Effector memory CD8-positive, alpha-beta T cell (primary cell): ENCODE measurements at regions not wholly inside any gene's neighbourhood (a gene's known extent, or its start where the extent isn't known, plus 50 kb on each side); places are given as distances from the start of the nearest gene placed in this dataset.

Source experiments
- ATAC-seq: fragments of 150-1000 bp; cut with Tn5 transposase; replicated peaks from 2 replicates; pipeline ENCODE4 v1.10.0; 2021; ENCODE audit warnings: mild to moderate bottlenecking, moderate library complexity
- DNase-seq, 3 experiments: peaks; one replicate each; pipeline ENCODE4 v3.0.0; 2021
- H3K27ac Mint-ChIP-seq, 2 donors: one replicate each; pipeline ENCODE4 v1.8.0; 2022; ENCODE audit warnings: mild to moderate bottlenecking in 2 of 2, mixed read lengths in 2 of 2, moderate library complexity in 2 of 2
- H3K27me3 Mint-ChIP-seq, 2 donors: one replicate each; pipeline ENCODE4 v1.8.0; 2022; ENCODE audit warnings: mixed read lengths in 2 of 2
- H3K36me3 Mint-ChIP-seq: one replicate; pipeline ENCODE4 v1.8.0; 2022; ENCODE audit warnings: mild to moderate bottlenecking, moderate library complexity, mixed read lengths; ENCODE audit not compliant: insufficient read depth
- H3K4me1 Mint-ChIP-seq, 2 donors: one replicate each; pipeline ENCODE4 v1.8.0; 2022; ENCODE audit warnings: low read depth in 2 of 2, mixed read lengths in 2 of 2
- H3K4me3 Mint-ChIP-seq, 2 donors: one replicate each; pipeline ENCODE4 v1.8.0; 2022; ENCODE audit warnings: mild to moderate bottlenecking in 2 of 2, mixed read lengths in 2 of 2, moderate library complexity in 2 of 2
- H3K9me3 Mint-ChIP-seq, 2 donors: one replicate each; pipeline ENCODE4 v1.8.0; 2022; ENCODE audit warnings: mixed read lengths in 2 of 2

DNA sequence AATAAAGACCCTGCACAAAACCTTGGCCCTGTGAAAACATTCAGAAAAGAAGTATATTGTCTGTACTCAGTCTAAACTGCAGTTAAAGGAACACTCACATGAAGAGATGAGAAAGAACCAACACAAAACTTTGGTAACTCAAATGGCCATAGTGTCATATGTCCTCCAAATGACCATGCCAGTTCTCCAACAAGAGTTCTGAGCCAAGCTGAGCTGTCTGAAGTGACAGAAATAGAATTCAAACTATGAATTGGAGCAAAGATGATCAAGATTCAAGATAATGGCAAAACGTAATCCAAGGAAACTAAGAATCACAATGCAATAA is 739.3 kb upstream of the NDST4 start:
- H3K36me3 Mint-ChIP-seq, result no peaks in the 10 kb centered on the region
- H3K4me3 Mint-ChIP-seq, result no peak overlapping the region
- ATAC-seq (no peak), DNase-seq (no peak)
- no peaks in the 10 kb centered on the region for H3K9me3 Mint-ChIP-seq
- H3K4me1 Mint-ChIP-seq, result peaks cover 0 to 3% of the 10 kb centered on the region in 2 donors
- no peaks in the 10 kb centered on the region for H3K27me3 Mint-ChIP-seq
- H3K27ac Mint-ChIP-seq, result no peak overlapping the region

DNA sequence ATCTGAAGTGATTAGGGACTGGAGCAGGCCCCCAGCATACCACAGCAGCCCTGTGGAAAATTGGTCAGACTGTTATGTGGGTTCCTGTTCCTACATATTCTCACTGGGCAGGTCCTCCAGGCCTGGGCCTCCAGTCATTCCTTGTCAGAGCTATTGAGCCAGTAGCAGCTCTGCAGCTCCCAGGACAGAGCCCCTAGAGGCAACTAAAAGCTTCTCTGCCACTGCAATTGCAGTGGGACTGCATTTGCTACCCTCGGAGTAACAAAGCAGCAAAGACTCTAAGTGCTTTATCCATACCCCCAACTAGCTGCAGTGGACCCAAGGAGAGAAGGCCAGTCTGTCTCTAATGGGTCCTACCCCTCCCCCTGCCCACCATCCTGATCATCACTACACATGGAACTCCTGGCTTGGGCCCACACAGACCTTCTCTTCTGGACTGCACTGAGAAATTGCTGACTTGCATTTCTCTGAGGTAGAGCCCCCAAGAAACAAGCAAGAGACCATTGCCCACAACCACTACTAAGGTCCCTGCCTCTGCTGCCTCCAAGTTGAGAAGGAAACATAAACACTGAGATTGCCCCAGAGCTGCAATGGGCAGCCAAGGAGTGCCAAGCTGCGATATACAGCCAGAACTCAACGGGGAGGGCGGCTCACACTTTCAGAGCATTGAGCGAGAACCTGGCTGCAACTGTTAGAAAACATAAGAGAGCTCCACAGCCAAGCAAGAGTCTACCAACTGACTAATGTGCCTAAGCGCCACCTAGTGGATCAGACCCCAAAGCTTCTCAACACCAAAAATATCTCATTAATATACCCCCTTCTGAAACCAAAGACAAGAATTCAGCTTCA is 738.7 kb upstream of the NDST4 start:
- Mint-ChIP-seq H3K4me1 (peaks cover 0 to 3% of the 10 kb centered on the region in 2 donors), H3K36me3 (no peaks in the 10 kb centered on the region), H3K27ac (no peak overlapping the region), H3K4me3 (no peak overlapping the region), H3K27me3 (no peaks in the 10 kb centered on the region), H3K9me3 (no peaks in the 10 kb centered on the region)
- ATAC-seq (peak; percentile 58), DNase-seq (peak in 2 of 3 experiments; percentile 5 to 8)

DNA sequence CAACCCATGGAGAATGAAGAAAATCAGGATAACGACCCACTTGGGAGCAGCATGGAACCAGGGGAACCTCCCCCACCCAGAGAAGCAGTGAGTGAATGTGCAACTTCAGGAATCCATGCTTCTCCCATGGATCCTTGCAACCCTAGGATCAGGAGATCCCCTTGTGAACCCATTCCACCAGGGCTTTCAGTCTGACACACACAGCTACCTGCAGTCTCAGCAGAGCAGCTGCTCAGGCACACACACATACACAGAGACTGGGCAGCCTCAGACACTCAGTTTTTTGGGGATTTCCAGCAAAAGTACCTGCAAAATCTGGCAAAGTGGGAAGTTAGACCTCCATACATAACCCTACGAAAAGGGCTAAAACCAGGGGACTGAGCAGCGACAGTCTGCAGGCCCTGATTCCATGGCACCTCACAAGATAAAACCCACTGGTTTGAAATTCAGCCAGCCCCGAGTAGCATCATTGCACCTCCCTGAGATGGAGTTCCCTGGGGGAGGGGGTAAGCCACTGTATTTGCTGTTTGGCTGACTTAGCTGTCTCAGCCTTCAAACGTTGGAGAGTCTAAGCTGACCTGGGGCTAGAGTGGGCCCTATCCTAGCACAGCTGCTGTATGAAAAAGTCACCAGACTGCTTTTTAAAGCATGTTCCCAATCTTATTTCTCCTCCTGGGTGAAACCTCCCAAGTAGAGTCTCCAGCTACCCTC is 737.5 kb upstream of the NDST4 start:
- Mint-ChIP-seq H3K36me3 (no peaks in the 10 kb centered on the region), H3K4me3 (no peak overlapping the region), H3K27me3 (no peaks in the 10 kb centered on the region), H3K27ac (no peak overlapping the region), H3K4me1 (peaks cover 0 to 3% of the 10 kb centered on the region in 2 donors), H3K9me3 (no peaks in the 10 kb centered on the region)
- ATAC-seq, result no peak
- no peak for DNase-seq

DNA sequence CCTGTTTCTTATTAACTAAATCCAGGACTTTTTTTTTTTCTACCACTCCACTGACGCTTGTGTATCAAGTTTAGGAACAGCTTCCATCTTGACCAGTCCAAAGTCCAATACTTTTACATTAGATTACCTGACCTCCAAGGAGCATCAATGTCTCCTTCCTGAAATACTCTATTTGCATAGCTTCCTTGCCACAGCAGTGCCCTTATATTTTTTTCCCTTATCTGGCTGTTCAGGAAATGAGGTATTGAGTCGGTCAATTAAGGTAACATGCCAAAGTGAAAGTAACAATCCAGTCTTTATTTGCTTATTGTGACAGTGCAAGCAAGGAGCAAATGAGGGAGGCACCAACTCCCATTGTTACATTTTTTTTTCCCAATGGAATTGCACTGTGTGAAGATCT is 730.8 kb upstream of the NDST4 start:
- no peak overlapping the region for H3K27ac Mint-ChIP-seq
- DNase-seq (no peak), ATAC-seq (no peak)
- H3K27me3 Mint-ChIP-seq, result no peaks in the 10 kb centered on the region
- H3K4me1 Mint-ChIP-seq, result no peaks in the 10 kb centered on the region
- no peaks in the 10 kb centered on the region for H3K36me3 Mint-ChIP-seq
- H3K9me3 Mint-ChIP-seq, result peaks cover 0 to 5% of the 10 kb centered on the region in 2 donors
- no peak overlapping the region for H3K4me3 Mint-ChIP-seq

DNA sequence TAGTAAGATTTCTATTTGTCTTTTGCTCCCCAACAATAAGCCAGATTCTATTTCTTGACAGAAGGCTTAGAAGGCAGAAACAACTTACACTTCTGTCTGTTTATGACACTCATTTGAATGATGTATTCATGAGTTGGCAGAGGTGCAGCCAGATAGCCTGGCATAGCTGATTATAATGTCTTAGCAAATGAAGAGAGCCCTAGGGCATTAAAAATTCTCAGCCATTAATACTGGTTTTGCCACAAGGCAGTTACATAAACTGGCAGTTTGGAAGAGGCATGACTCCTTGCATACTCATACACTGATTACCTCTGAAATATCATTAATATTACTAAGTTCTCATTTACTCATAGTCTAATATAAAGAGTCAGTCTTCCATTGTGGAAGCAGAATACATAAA is 728.5 kb upstream of the NDST4 start:
- no peaks in the 10 kb centered on the region for H3K27me3 Mint-ChIP-seq
- no peak overlapping the region for H3K4me3 Mint-ChIP-seq

DNA sequence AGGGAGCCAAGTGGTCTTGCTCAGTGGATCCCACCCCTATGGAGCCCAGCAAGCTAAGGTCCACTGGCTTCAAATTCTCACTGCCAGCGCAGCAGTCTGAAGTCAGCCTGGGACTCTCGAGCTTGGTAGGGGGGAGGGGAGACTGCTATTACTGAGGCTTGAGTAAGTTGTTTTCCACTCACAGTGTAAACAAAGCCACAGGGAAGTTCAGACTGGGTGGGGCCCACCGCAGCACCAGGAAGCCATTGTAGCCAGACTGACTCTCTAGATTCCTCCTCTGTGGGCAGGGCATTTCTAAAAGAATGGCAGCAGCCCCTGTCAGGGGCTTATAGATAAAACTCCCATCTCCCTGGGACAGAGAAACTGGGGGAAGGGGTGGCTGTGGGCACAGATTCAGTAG is 721.0 kb upstream of the NDST4 start:
- Mint-ChIP-seq H3K4me3 (no peak overlapping the region), H3K9me3 (peaks cover 7 to 8% of the 10 kb centered on the region in 2 donors), H3K27me3 (no peaks in the 10 kb centered on the region), H3K4me1 (no peaks in the 10 kb centered on the region), H3K27ac (no peak overlapping the region), H3K36me3 (no peaks in the 10 kb centered on the region)
- ATAC-seq (no peak), DNase-seq (no peak)

More for the DNA sequence above, 728.5 kb upstream of the NDST4 start:
- Mint-ChIP-seq H3K4me1 (no peaks in the 10 kb centered on the region), H3K27ac (no peak overlapping the region), H3K36me3 (no peaks in the 10 kb centered on the region), H3K9me3 (peaks cover 0 to 8% of the 10 kb centered on the region in 2 donors)
- no peak for ATAC-seq
- no peak for DNase-seq

DNA sequence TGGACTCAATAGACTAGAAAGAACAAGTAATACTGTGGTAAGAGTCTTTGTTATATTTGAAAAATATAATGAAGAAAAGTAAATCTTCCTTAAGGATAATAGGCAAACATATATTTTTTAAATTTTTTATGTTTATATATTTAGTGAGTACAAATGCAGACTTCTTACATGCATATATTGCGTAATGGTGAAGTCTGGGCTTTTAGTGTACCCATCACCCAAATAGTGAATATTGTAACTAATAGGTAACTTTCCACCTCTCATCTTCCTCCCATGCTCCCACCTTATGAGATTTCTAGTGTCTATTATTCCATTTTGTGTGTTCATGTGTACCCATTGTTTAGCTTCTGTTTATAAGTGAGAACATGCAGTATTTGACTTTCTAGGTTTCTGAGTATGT is 711.2 kb upstream of the NDST4 start:
- peaks cover 4 to 7% of the 10 kb centered on the region in 2 donors for H3K9me3 Mint-ChIP-seq
- ATAC-seq (no peak), DNase-seq (no peak)
- H3K4me3 Mint-ChIP-seq, result no peak overlapping the region
- H3K27ac Mint-ChIP-seq, result no peak overlapping the region
- no peaks in the 10 kb centered on the region for H3K36me3 Mint-ChIP-seq
- no peaks in the 10 kb centered on the region for H3K27me3 Mint-ChIP-seq
- H3K4me1 Mint-ChIP-seq, result no peaks in the 10 kb centered on the region

DNA sequence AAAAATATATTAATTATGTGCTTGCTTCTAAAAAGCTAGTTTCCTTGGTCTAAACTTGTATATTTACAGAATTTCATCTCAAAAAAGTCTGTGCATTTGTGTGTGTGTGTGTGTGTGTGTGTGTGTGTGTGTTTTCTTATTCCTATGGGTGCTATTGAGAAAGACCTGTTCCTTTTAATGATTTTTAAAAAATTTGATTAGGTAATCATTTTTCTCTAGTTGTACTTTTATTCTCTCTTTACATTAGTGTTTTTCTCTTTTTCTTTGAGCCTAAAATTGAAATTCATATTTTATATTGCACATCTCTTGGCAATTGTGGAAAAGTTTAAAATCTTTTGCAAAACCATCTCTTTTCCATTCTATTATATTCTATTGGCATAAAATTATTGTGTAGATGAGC is 690.4 kb upstream of the NDST4 start:
- DNase-seq, result no peak
- Mint-ChIP-seq H3K4me1 (no peaks in the 10 kb centered on the region), H3K9me3 (peaks cover 2 to 11% of the 10 kb centered on the region in 2 donors), H3K27me3 (no peaks in the 10 kb centered on the region), H3K36me3 (no peaks in the 10 kb centered on the region), H3K27ac (no peak overlapping the region), H3K4me3 (no peak overlapping the region)
- no peak for ATAC-seq

DNA sequence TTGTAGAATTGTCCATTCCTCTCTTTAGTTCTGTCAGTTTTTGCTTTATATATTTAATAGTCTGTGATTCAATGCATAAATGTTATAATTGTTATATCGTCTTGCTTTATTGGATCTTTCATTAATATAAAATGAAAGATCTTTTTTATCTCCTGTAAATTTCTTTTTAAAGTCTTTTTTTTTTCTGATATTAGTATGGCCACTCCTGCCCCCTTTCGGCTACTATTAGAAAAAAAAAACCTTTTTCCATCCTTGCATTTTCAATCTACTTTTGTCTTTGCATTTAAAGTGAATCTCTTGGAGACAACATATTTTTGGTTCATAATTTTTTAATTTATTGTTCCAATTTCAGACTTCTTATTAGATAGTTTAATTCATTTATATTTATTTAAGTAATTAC is 677.4 kb upstream of the NDST4 start:
- Mint-ChIP-seq H3K9me3 (peaks cover 0 to 4% of the 10 kb centered on the region in 2 donors), H3K4me3 (no peak overlapping the region), H3K27me3 (no peaks in the 10 kb centered on the region), H3K27ac (no peak overlapping the region), H3K36me3 (no peaks in the 10 kb centered on the region), H3K4me1 (no peaks in the 10 kb centered on the region)
- no peak for DNase-seq
- no peak for ATAC-seq

DNA sequence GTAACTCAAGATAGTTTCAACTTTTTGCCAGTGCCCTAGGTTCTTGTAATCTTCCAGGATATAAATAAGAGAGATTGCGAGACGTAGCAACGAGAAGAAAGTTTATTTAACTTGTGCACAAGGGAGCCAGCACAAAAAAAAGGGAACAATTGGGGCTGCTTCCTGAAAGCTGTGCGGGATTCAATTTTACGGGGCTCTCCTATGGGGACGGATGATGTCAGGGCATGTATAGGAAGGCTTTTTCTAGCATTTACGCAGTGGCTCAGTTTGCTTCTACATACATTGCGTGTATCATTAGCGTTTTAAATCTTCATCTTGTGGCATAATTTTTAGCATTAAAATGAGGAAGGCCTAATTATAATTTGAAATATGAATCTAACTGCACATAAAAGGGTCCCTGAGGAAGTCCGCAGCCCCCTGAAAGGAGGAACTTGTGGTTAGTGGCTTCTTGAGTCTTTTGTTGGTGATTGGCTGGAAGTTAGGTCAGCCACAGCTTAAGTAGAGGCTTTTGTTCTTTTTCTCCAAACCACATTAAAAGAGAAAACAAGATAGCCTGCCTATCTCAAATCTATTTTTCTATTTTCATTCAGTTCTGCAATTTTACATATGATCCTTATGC is 668.2 kb upstream of the NDST4 start:
- ATAC-seq (peak; percentile 59), DNase-seq (no peak)
- H3K4me1 Mint-ChIP-seq, result peaks cover 0 to 7% of the 10 kb centered on the region in 2 donors
- H3K36me3 Mint-ChIP-seq, result no peaks in the 10 kb centered on the region
- peaks cover 0 to 6% of the 10 kb centered on the region in 2 donors for H3K9me3 Mint-ChIP-seq
- H3K27me3 Mint-ChIP-seq, result no peaks in the 10 kb centered on the region
- peak overlapping the region in 1 of 2 donors; percentile 42 for H3K4me3 Mint-ChIP-seq
- H3K27ac Mint-ChIP-seq, result no peak overlapping the region

DNA sequence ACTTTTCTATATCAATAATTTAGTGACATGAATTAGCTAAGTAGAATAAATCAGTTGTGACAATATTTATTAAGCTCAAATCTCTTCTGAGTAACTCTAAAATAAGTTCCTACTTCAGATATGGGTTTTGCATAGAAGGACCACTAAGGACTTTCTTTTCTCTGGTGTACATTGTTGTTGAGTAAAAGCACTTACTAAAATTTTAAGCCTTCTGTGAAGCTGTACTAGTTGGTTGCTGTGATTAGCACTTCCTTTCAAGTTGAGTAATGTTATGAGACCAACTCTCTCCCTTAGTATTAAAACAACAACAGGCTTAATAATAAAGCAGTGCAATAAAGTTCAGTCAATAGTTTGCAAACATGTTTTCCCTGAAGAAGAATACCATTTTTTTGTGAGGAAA is 667.4 kb upstream of the NDST4 start:
- H3K9me3 Mint-ChIP-seq, result peaks cover 0 to 6% of the 10 kb centered on the region in 2 donors
- ATAC-seq (no peak), DNase-seq (no peak)

DNA sequence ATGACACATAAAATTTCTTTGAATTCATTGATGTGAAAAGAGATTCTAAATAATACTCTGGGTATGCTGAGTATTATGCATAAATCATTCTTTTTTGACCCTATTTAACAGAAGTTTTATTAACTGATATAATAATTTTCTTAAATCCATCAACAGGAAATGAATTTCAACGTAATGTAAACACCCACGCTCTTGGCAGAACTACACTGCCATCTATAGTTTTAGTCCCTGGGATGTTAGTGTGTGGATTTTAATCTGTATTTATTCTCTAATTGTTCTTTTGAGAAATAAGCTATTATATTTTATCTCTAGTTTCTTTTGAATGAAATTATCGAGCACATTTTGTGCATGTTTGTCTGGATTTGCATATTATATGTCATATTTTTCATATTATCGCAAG is 666.8 kb upstream of the NDST4 start:
- Mint-ChIP-seq H3K4me1 (peaks cover 0 to 7% of the 10 kb centered on the region in 2 donors), H3K27ac (no peak overlapping the region), H3K9me3 (peaks cover 0 to 6% of the 10 kb centered on the region in 2 donors), H3K4me3 (no peak overlapping the region), H3K27me3 (no peaks in the 10 kb centered on the region), H3K36me3 (no peaks in the 10 kb centered on the region)
- no peak for DNase-seq
- ATAC-seq, result no peak

More for the DNA sequence above, 667.4 kb upstream of the NDST4 start:
- no peaks in the 10 kb centered on the region for H3K36me3 Mint-ChIP-seq
- H3K27me3 Mint-ChIP-seq, result no peaks in the 10 kb centered on the region
- H3K4me3 Mint-ChIP-seq, result no peak overlapping the region
- H3K27ac Mint-ChIP-seq, result no peak overlapping the region
- H3K4me1 Mint-ChIP-seq, result peaks cover 0 to 7% of the 10 kb centered on the region in 2 donors

DNA sequence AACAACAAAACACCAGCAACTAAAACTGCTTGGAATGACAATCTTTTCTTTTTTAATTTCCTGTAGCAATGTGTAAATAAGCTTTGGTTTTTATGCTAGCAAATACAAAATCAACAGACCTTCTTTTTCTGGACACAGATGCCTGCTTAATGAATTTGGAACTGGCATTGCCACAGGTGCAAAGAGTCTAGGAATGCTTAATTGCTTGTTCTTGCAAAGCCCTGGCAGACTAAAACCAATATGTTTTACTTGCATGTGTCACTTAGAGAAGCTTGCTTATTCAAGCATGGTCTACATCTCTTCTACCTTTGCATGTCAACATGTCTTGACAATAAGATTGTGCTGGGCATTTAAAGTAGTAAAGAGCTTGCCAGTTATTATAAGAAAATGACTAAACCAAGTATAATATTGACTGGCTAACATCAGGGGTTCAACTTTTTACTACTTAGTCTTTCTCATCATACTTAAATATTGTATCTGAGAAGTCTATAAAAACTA is 656.7 kb upstream of the NDST4 start:
- H3K9me3 Mint-ChIP-seq, result no peaks in the 10 kb centered on the region
- H3K4me3 Mint-ChIP-seq, result no peak overlapping the region
- no peaks in the 10 kb centered on the region for H3K27me3 Mint-ChIP-seq
- ATAC-seq (no peak), DNase-seq (no peak)
- no peaks in the 10 kb centered on the region for H3K36me3 Mint-ChIP-seq
- no peaks in the 10 kb centered on the region for H3K4me1 Mint-ChIP-seq
- no peak overlapping the region for H3K27ac Mint-ChIP-seq
